ENCODE measurements at regions not wholly inside any gene's neighbourhood (a gene's known extent, or its start where the extent isn't known, plus 50 kb on each side); places are given as distances from the start of the nearest gene placed in this dataset.

GRCh38 chr1:22366346-22366745, 85.3 kb upstream of the ZBTB40 start:
- no peak for TF ChIP-seq RBM39 (IDR thresholded peaks at IDR 0.05; ENCODE audit: low read depth, low read length, poor library complexity, severe bottlenecking)
- TF ChIP-seq SMAD1 (CRISPR knock-in tag; IDR thresholded peaks at IDR 0.05; ENCODE audit: borderline replicate concordance, low read depth): no peak
- TF ChIP-seq FOXP4 (CRISPR knock-in tag; IDR thresholded peaks at IDR 0.05): no peak
- no peak for TF ChIP-seq UBTF (CRISPR knock-in tag; IDR thresholded peaks at IDR 0.05)
- TF ChIP-seq SMC3 (IDR thresholded peaks at IDR 0.05; ENCODE audit: low read length): no peak

Data from HepG2 (cell line).